DOHH2 (cell line): ENCODE measurements at regions not wholly inside any gene's neighbourhood (a gene's known extent, or its start where the extent isn't known, plus 50 kb on each side); places are given as distances from the start of the nearest gene placed in this dataset.

Experiments
- EZH2phosphoT487 ChIP-seq: fragments of 200-600 bp; sonication (generic); IDR thresholded peaks from 2 replicates; pipeline ENCODE4 v1.6.1; 2017; ENCODE audit warnings: borderline replicate concordance, mild to moderate bottlenecking, antibody characterized with exemption, low read length, moderate library complexity, mixed read lengths
- TF ChIP-seq, protein P1 (sequence below): fragments of 200-600 bp; sonication (generic); IDR thresholded peaks from one replicate; pipeline ENCODE4 v1.5.1; 2014; ENCODE audit warnings: antibody characterized with exemption, mild to moderate bottlenecking, low read depth, low read length; ENCODE audit not compliant: poor library complexity, severe bottlenecking

GRCh38 chr4:164212134-164212533 lies 541.8 kb upstream of the SMIM31 start:
- TF ChIP-seq, protein P1, sequence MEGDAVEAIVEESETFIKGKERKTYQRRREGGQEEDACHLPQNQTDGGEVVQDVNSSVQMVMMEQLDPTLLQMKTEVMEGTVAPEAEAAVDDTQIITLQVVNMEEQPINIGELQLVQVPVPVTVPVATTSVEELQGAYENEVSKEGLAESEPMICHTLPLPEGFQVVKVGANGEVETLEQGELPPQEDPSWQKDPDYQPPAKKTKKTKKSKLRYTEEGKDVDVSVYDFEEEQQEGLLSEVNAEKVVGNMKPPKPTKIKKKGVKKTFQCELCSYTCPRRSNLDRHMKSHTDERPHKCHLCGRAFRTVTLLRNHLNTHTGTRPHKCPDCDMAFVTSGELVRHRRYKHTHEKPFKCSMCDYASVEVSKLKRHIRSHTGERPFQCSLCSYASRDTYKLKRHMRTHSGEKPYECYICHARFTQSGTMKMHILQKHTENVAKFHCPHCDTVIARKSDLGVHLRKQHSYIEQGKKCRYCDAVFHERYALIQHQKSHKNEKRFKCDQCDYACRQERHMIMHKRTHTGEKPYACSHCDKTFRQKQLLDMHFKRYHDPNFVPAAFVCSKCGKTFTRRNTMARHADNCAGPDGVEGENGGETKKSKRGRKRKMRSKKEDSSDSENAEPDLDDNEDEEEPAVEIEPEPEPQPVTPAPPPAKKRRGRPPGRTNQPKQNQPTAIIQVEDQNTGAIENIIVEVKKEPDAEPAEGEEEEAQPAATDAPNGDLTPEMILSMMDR: no peak
- TF ChIP-seq EZH2phosphoT487: no peak
